OCI-LY1 (cell line): ENCODE measurements at regions not wholly inside any gene's neighbourhood (a gene's known extent, or its start where the extent isn't known, plus 50 kb on each side); places are given as distances from the start of the nearest gene placed in this dataset.

ENCODE experiments used
- H2AFZ ChIP-seq: fragments of 200-600 bp; sonication (generic), shearing (Covaris generic); 2 replicates; pipeline ENCODE4 v1.6.0; 2014; ENCODE audit warnings: antibody characterized with exemption, mild to moderate bottlenecking, low read length
- H3F3A ChIP-seq: fragments of 200-600 bp; sonication (generic), shearing (Covaris generic); 2 replicates; pipeline ENCODE4 v1.6.0; 2014; ENCODE audit warnings: mild to moderate bottlenecking, antibody characterized with exemption, low read length, moderate library complexity; ENCODE audit not compliant: insufficient read depth
- H3K27ac ChIP-seq: fragments of 200-600 bp; sonication (generic); 2 replicates; pipeline ENCODE4 v1.5.1; 2014; ENCODE audit warnings: low read length, mixed run types, mild to moderate bottlenecking, low read depth; ENCODE audit not compliant: poor library complexity, severe bottlenecking
- H3K27me3 ChIP-seq: fragments of 200-600 bp; sonication (generic); 2 replicates; pipeline ENCODE4 v1.6.0; 2014; ENCODE audit warnings: antibody characterized with exemption, mild to moderate bottlenecking, low read length, moderate library complexity; ENCODE audit not compliant: insufficient read depth
- H3K36me3 ChIP-seq: fragments of 200-600 bp; sonication (generic); 2 replicates; pipeline ENCODE4 v1.6.1; 2014; ENCODE audit warnings: mild to moderate bottlenecking, antibody characterized with exemption, low read length, moderate library complexity, mixed read lengths; ENCODE audit not compliant: insufficient read depth
- H3K4me1 ChIP-seq: fragments of 200-600 bp; sonication (generic); 2 replicates; pipeline ENCODE4 v1.5.1; 2014; ENCODE audit warnings: mild to moderate bottlenecking, low read length, moderate library complexity; ENCODE audit not compliant: insufficient read depth, severe bottlenecking
- H3K4me2 ChIP-seq: fragments of 200-600 bp; sonication (generic), shearing (Covaris generic); 2 replicates; pipeline ENCODE4 v1.6.1; 2014; ENCODE audit warnings: low read length
- H3K4me3 ChIP-seq: fragments of 200-600 bp; sonication (generic); 2 replicates; pipeline ENCODE4 v1.5.1; 2014; ENCODE audit warnings: low read length, low read depth, mild to moderate bottlenecking, mixed read lengths; ENCODE audit not compliant: poor library complexity, severe bottlenecking
- H3K79me2 ChIP-seq: fragments of 200-600 bp; shearing (Covaris generic); 2 replicates; pipeline ENCODE4 v1.6.1; 2016; ENCODE audit warnings: mixed run types, low read length, mixed read lengths; ENCODE audit not compliant: insufficient read depth
- H3K9ac ChIP-seq: fragments of 200-600 bp; sonication (generic), shearing (Covaris generic); 2 replicates; pipeline ENCODE4 v1.6.1; 2014; ENCODE audit warnings: mild to moderate bottlenecking, low read length, mixed read lengths
- H3K9me2 ChIP-seq: fragments of 200-600 bp; sonication (generic), shearing (Covaris generic); 2 replicates; pipeline ENCODE4 v1.6.1; 2014; ENCODE audit warnings: low read depth, mild to moderate bottlenecking, low read length, mixed read lengths
- H3K9me3 ChIP-seq: fragments of 200-600 bp; shearing (Covaris generic); 2 replicates; pipeline ENCODE4 v1.6.1; 2014; ENCODE audit warnings: low read length, mixed read lengths
- H4K20me1 ChIP-seq: fragments of 200-600 bp; sonication (generic), shearing (Covaris generic); 2 replicates; pipeline ENCODE4 v1.6.0; 2016; ENCODE audit warnings: mild to moderate bottlenecking, low read length; ENCODE audit not compliant: insufficient read depth
- CTCF ChIP-seq: fragments of 200-600 bp; sonication (generic), shearing (Covaris generic); IDR thresholded peaks from 2 replicates; pipeline ENCODE4 v1.5.1; 2017; ENCODE audit warnings: mild to moderate bottlenecking, antibody characterized with exemption, low read length, moderate library complexity, mixed read lengths
- EZH2 ChIP-seq: fragments of 200-600 bp; sonication (generic), shearing (Covaris generic); IDR thresholded peaks from 2 replicates; pipeline ENCODE4 v1.8.0; 2017; ENCODE audit warnings: borderline replicate concordance, mixed run types, mild to moderate bottlenecking, antibody characterized with exemption, low read length, moderate library complexity, mixed read lengths

GRCh38 chr20:23283096-23283850, 67.3 kb upstream of the NXT1 start:
- H3K4me3 ChIP-seq, result no peak overlapping the region
- H3K4me1 ChIP-seq, result no peaks in the 10 kb centered on the region
- no peaks in the 10 kb centered on the region for H3K27me3 ChIP-seq
- TF ChIP-seq EZH2 (no peak), CTCF (no peak)
- H2AFZ ChIP-seq, result no peak overlapping the region
- no peaks in the 10 kb centered on the region for H3K79me2 ChIP-seq
- H3K4me2 ChIP-seq, result no peak overlapping the region
- no peaks in the 10 kb centered on the region for H3K9me3 ChIP-seq
- no peaks in the 10 kb centered on the region for H4K20me1 ChIP-seq
- no peak overlapping the region for H3K27ac ChIP-seq
- H3K9me2 ChIP-seq, result no peaks in the 10 kb centered on the region
- H3K9ac ChIP-seq, result no peak overlapping the region
- no peaks in the 10 kb centered on the region for H3K36me3 ChIP-seq
- no peaks in the 10 kb centered on the region for H3F3A ChIP-seq

- Histone ChIP-seq H3K27me3 (no peaks in the 10 kb centered on the region), H3K79me2 (no peaks in the 10 kb centered on the region), H4K20me1 (no peaks in the 10 kb centered on the region), H3K9ac (no peak overlapping the region), H3K27ac (no peak overlapping the region), H3K9me2 (no peaks in the 10 kb centered on the region), H3K4me2 (no peak overlapping the region), H3K36me3 (no peaks in the 10 kb centered on the region), H3K4me1 (no peaks in the 10 kb centered on the region), H3K4me3 (no peak overlapping the region), H2AFZ (no peak overlapping the region), H3F3A (no peaks in the 10 kb centered on the region), H3K9me3 (no peaks in the 10 kb centered on the region)
- TF ChIP-seq CTCF, result no peak
- TF ChIP-seq EZH2, result no peak
Observed at GRCh38 chr20:23282546-23282945, 68.0 kb upstream of the NXT1 start.

- no peak overlapping the region for H3K4me2 ChIP-seq
- no peaks in the 10 kb centered on the region for H3K27me3 ChIP-seq
- TF ChIP-seq CTCF, result no peak
- no peak for TF ChIP-seq EZH2
- no peaks in the 10 kb centered on the region for H3K9me2 ChIP-seq
- no peaks in the 10 kb centered on the region for H3F3A ChIP-seq
- no peaks in the 10 kb centered on the region for H3K79me2 ChIP-seq
- no peak overlapping the region for H3K4me3 ChIP-seq
- no peaks in the 10 kb centered on the region for H3K4me1 ChIP-seq
- H3K27ac ChIP-seq, result no peak overlapping the region
- H3K9ac ChIP-seq, result no peak overlapping the region
- no peaks in the 10 kb centered on the region for H3K36me3 ChIP-seq
- H2AFZ ChIP-seq, result no peak overlapping the region
- no peaks in the 10 kb centered on the region for H3K9me3 ChIP-seq
- H4K20me1 ChIP-seq, result no peaks in the 10 kb centered on the region
Observed at GRCh38 chr20:23282111-23282510, 68.5 kb upstream of the NXT1 start.
